HG03469 (cell line): ENCODE measurements at regions not wholly inside any gene's neighbourhood (a gene's known extent, or its start where the extent isn't known, plus 50 kb on each side); places are given as distances from the start of the nearest gene placed in this dataset.
"Not testable (repeated sequence)": the region's sequence is repeated elsewhere in the genome, so short reads cannot be mapped to it uniquely, and the experiment has no call there.

Source experiments
- ATAC-seq: cut with Tn5 transposase; IDR thresholded peaks from one replicate; pipeline ENCODE4 v1.9.1; 2021; ENCODE audit warnings: mild to moderate bottlenecking, moderate library complexity, moderate number of reproducible peaks; ENCODE audit not compliant: unreplicated experiment

- peak; percentile 96 for ATAC-seq
Measured at GRCh38 chr11:22920939-22921565, 60.8 kb upstream of the CCDC179 start.

DNA sequence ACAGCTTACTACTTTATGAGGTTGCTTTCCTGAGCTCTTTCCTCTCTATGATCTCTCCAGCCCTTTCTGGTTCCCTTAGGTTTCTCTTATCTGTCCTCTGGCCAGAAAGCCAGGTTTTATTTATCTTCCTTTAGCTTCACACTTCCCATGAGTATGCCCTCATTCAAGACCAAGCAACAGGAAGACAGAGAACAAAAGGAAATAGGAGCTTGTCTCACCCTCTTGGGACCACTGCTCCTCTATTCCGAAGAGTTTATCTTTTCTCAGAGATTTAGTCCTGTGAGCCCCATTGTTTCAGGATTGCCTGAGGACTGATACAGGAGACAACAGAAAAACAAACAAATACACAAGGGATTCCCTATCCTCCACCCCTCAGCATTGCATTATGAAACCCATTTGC is 62.4 kb upstream of the CCDC179 start:
- no peak for ATAC-seq

DNA sequence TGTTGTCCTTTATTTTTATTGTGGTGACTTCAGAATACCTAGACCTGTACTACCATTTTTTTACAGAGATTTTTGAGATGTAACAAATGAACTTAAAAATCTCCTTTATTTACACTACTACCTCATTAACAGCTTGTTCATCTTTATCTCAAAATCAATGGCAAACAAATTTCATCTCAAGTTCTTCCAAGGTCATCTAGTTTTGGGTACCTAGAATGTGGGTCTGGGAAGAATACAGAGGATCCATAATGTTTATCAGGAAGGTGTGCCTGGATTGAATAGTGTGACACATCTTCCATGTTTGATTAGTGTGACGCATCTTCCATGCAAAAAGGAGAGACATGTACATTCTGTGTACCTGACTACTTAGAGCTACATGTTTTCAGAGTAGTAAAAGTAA is 63.3 kb upstream of the CCDC179 start:
- ATAC-seq, result no peak

- no peak for ATAC-seq
Measured at GRCh38 chr11:22926341-22926740, 66.1 kb upstream of the CCDC179 start.

DNA sequence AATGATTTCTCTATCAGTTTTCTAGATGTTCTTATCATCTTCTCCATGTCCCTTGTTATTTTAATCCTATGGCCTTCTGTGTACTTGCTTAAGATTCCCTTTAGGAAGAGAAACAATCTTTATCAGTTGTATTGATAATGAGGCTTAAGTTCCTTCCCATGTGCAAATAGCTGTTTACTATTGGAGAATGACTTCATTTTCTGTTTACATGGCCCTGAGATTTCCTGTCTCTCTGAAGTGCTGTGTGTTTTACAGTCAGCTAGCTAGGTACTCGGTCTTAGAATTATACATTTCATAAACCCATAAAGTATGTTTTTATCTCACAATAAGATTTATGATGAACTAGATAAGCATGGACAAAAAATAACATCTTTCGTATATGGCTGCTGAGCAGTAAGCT is 67.5 kb upstream of the CCDC179 start:
- no peak for ATAC-seq

GRCh38 chr11:22928207-22928917 is 68.1 kb upstream of the CCDC179 start:
- ATAC-seq, result no peak

DNA sequence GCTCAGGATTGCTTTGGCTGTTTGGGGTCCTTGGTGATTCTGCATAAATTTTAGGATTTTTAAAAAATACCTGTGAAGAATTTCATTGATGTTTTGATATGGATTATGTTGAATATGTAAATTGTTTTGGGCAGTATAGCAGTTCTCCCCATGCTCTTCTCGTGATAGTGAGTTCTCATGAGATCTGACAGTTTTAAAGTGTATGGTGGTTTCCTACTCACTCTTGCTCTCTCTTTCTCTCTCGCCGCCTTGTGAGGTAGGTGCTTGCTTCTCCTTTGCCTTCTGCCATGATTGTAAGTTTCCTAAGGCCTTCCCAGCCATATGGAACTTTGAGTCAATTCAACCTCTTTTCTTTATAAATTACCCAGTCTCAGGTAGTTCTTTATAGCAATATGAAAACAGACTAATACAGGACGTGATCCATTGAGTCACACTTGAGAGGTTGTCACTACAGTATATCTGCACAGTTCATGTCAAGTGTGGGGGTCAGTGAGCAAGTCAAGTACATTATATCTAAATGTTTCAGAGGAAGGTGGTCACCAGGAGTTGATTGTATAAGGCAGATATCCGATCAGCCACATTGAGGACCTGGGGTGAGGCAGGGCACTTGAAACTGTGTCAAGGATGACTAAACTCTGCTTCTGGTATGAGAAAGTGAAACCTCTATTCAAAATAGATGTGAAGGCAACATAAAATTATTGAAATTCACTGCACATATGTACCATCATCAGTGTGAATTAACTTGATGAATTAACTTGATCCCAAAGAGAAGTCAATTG is 70.7 kb upstream of the CCDC179 start:
- ATAC-seq, result peak; percentile 93

GRCh38 chr11:22938691-22939090 is 78.4 kb upstream of the CCDC179 start:
- ATAC-seq, result no peak

GRCh38 chr11:22941544-22941943 is 81.3 kb upstream of the CCDC179 start:
- not testable (repeated sequence) for ATAC-seq

GRCh38 chr11:22957786-22958185 is 97.5 kb upstream of the CCDC179 start:
- ATAC-seq, result no peak

DNA sequence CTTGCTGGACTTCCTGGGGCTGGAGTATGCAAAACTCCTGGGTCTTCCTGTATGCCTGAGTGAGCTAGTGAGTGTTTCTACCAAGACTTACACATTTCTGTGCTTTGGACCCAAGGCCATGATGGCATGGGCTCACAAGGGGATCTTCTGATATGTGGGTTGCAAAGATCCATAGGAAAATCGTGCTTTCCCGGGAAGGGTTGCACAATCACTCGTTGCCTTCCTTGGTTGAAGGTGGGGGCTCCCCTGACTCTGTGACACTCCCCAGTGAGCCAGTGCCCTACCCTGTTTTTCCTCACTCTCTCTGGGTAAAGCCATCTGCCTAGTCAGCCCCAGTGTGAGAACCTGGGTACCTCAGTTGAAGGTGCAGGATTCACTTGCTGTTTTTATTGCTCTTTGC is 114.0 kb upstream of the CCDC179 start:
- no peak for ATAC-seq

- no peak for ATAC-seq
Measured at GRCh38 chr11:22976146-22976545, 115.9 kb upstream of the CCDC179 start.

GRCh38 chr11:22982903-22983302 is 122.6 kb upstream of the CCDC179 start:
- ATAC-seq, result no peak

DNA sequence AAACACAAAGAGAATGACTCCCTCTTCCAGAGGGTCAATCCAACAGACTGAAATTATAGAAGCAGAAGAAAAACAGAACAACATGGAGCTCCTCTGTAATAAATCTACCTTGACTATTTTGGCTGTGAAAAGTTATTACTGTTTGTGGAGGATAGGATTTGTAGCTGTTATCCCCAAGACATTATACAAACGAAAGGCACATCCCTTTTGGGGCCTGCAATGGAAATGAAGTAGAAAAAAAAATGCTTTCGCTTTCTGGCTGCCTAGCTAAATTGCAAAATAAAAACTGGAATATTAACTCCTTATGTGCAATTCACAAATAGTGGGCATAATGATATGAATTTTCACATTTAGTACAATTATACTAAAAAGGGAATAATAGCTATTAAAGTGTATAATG is 123.8 kb upstream of the CCDC179 start:
- no peak for ATAC-seq

- no peak for ATAC-seq
Measured at GRCh38 chr11:22989371-22989770, 129.1 kb upstream of the CCDC179 start.

DNA sequence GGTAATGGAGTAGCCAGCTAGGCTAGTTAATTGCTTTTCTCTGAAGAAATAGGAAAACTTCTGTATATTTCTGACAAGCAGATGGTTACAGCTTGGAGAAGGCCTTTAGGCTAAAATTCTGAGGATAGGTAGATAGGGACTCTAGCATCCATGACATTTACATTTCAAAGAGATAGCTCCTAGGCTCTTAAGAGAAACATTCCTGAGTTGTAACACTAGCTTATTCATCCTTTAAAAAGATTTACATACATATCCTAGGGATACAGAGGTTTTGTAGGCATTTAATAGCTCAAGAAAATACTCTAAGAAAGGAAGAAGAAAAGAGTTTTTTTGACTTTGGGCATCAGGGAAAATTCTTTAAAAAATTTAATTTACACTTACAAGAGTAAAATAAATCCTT is 130.9 kb upstream of the CCDC179 start:
- ATAC-seq, result no peak

- ATAC-seq, result no peak
Measured at GRCh38 chr11:23006730-23007129, 146.5 kb upstream of the CCDC179 start.

DNA sequence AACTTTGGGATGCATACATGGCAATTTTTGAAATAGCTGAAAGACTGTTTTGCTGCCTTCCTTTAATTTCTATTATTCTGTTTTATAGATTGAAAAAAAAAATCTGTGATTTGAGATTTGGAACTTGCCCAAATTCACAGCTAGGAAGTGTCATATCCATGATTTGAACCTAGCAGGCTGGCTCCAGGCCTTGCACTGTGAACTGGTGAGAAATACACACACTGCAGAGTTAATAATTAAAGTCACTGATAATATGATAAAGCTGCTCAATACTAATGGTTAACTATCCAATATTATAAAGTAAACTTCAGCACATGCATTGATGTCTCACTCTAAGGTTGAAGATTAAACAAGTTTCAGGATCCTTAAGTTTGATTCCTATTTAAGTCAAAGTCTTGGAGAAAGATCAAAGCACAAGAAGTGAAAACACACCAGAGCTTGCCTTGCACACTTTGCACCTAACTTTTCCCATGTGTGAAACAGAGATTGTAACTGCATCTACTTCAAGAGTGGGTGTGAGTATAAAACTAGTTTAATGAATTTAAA is 150.6 kb upstream of the CCDC179 start:
- ATAC-seq, result no peak

GRCh38 chr11:23012930-23013329 is 152.7 kb upstream of the CCDC179 start:
- ATAC-seq, result no peak

GRCh38 chr11:23013509-23013908 is 153.2 kb upstream of the CCDC179 start:
- no peak for ATAC-seq

- ATAC-seq, result no peak
Measured at GRCh38 chr11:23021287-23021863, 161.1 kb upstream of the CCDC179 start.
